ENCODE measurements at regions not wholly inside any gene's neighbourhood (a gene's known extent, or its start where the extent isn't known, plus 50 kb on each side); places are given as distances from the start of the nearest gene placed in this dataset.

- TF ChIP-seq, protein P1, sequence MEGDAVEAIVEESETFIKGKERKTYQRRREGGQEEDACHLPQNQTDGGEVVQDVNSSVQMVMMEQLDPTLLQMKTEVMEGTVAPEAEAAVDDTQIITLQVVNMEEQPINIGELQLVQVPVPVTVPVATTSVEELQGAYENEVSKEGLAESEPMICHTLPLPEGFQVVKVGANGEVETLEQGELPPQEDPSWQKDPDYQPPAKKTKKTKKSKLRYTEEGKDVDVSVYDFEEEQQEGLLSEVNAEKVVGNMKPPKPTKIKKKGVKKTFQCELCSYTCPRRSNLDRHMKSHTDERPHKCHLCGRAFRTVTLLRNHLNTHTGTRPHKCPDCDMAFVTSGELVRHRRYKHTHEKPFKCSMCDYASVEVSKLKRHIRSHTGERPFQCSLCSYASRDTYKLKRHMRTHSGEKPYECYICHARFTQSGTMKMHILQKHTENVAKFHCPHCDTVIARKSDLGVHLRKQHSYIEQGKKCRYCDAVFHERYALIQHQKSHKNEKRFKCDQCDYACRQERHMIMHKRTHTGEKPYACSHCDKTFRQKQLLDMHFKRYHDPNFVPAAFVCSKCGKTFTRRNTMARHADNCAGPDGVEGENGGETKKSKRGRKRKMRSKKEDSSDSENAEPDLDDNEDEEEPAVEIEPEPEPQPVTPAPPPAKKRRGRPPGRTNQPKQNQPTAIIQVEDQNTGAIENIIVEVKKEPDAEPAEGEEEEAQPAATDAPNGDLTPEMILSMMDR (IDR thresholded peaks at IDR 0.05; ENCODE audit: extremely low read depth, missing control alignments): no peak
- no peak for DNase-seq (ENCODE audit: low spot score)
Measured at GRCh38 chr6:67160820-67161219, 1453.8 kb upstream of the EYS start.

DNA sequence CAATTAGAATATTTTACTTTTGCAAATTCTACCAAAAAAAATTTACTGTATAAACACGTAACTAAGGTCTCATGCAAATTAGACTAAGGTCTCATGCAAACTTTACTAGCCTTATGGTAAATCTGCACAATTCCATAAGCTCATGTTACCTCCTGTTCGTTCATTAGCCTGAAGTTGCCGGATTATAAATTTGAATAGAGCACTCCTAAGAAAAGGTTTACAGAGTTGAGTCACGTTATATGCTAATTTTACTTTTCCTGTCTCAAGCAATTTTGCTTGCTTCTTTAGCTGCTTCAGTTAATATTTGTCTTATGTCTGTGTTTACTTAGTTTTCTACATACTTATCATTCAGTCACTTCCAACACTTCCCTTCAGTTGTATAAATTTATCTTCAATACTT, 1434.0 kb upstream of the EYS start:
- DNase-seq (ENCODE audit: low spot score): no peak
- TF ChIP-seq, protein P1 (IDR thresholded peaks at IDR 0.05; ENCODE audit: extremely low read depth, missing control alignments): no peak

DNA sequence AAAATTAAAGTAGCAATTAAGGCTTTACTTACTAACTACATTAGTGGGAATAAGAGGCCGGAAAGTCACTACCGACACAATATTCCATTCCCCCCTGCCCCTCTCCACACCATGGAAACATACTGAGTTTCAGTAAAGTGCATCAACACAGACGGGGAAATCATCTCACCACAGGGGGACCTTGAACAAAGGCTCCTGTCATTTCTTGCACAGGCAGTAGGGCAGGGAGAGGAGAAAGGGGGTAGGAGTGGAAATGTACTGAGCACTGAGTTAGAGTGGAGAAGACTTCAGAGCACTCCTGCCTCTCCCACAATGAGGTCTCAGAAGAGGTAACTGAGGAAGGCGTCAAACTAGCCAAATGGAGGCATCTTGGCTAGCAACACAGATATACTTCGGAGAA, 1426.9 kb upstream of the EYS start:
- TF ChIP-seq, protein P1 (IDR thresholded peaks at IDR 0.05; ENCODE audit: extremely low read depth, missing control alignments): no peak
- DNase-seq (ENCODE audit: low spot score): no peak

GRCh38 chr6:67131827-67132226, 1424.8 kb upstream of the EYS start:
- no peak for DNase-seq (ENCODE audit: low spot score)
- TF ChIP-seq, protein P1 (IDR thresholded peaks at IDR 0.05; ENCODE audit: extremely low read depth, missing control alignments): no peak

- TF ChIP-seq, protein P1 (IDR thresholded peaks at IDR 0.05; ENCODE audit: extremely low read depth, missing control alignments): no peak
- DNase-seq (ENCODE audit: low spot score): no peak
Measured at GRCh38 chr6:67129780-67130179, 1422.8 kb upstream of the EYS start.

DNA sequence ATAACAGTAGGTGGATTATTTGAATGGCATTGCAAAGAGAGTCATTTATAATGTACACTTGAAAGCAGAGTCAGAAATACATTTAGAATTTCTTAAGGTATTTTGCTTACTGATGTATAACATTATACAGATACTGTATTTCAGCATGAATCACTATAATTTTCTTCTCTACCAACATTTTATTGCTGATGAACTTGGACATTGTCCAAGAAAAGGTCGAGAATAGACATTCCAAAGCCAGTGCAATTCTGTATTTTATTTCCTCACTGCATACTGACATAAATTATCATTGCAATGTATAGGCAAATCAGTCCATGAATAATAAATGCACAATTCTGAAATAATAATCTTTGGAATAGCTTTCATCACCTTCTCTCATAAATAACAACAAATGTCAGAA, 1420.0 kb upstream of the EYS start:
- DNase-seq (ENCODE audit: low spot score): no peak
- TF ChIP-seq, protein P1 (IDR thresholded peaks at IDR 0.05; ENCODE audit: extremely low read depth, missing control alignments): no peak

DNA sequence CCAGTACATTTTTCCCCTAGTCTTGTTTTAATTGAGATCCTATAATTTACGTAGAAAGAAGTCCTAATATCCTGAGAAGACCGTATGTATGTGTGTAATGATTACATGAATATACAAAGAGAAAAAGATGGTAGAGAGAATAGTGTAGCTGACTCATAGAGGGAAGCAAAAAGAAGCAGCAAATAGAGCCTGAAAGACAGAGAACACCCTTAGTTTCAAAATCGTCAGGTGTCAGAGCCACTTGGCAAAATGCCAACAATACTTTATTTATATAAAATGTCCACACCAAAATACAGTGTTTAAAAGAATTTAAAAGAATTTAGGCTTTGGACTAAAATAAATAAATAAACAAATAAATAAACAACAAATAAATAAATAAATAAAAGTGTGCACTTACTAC, 1414.1 kb upstream of the EYS start:
- TF ChIP-seq, protein P1 (IDR thresholded peaks at IDR 0.05; ENCODE audit: extremely low read depth, missing control alignments): no peak

More for the DNA sequence above, 1414.1 kb upstream of the EYS start:
- DNase-seq (ENCODE audit: low spot score): no peak

All from GM20000 (cell line).